Smooth muscle cell (in vitro differentiated cells): ENCODE measurements at regions not wholly inside any gene's neighbourhood (a gene's known extent, or its start where the extent isn't known, plus 50 kb on each side); places are given as distances from the start of the nearest gene placed in this dataset.

ENCODE experiments used
- DNase-seq: peaks from one replicate; lab custom pipeline; 2025; ENCODE audit not compliant: unreplicated experiment; lab: John Stamatoyannopoulos, UW
- H2AFZ ChIP-seq: fragments of 200-600 bp; sonication (generic); 2 replicates; pipeline ENCODE4 v1.6.0; 2016; ENCODE audit warnings: antibody characterized with exemption, low read depth, mild to moderate bottlenecking
- H3F3A ChIP-seq: fragments of 200-600 bp; sonication (generic); 2 replicates; pipeline ENCODE4 v1.6.0; 2017; ENCODE audit warnings: antibody characterized with exemption, low read depth
- H3K27ac ChIP-seq: fragments of 200-600 bp; sonication (generic); 2 replicates; pipeline ENCODE4 v1.5.1; 2016; ENCODE audit warnings: low read depth, mild to moderate bottlenecking
- H3K27me3 ChIP-seq: fragments of 200-600 bp; sonication (generic); 2 replicates; pipeline ENCODE4 v1.6.1; 2016; ENCODE audit warnings: low read depth, mild to moderate bottlenecking
- H3K36me3 ChIP-seq: fragments of 200-600 bp; sonication (generic); 2 replicates; pipeline ENCODE4 v1.5.1; 2016; ENCODE audit warnings: low read depth
- H3K4me1 ChIP-seq: fragments of 200-600 bp; sonication (generic); 2 replicates; pipeline ENCODE4 v1.5.1; 2016; ENCODE audit warnings: low read depth
- H3K4me2 ChIP-seq: fragments of 200-600 bp; sonication (generic); 2 replicates; pipeline ENCODE4 v1.6.0; 2016; ENCODE audit warnings: mild to moderate bottlenecking
- H3K4me3 ChIP-seq: fragments of 200-600 bp; sonication (generic); 2 replicates; pipeline ENCODE4 v1.5.1; 2016; ENCODE audit warnings: mild to moderate bottlenecking
- H3K79me2 ChIP-seq: fragments of 200-600 bp; sonication (generic); 2 replicates; pipeline ENCODE4 v1.6.0; 2016; ENCODE audit warnings: low read depth, mild to moderate bottlenecking
- H3K9ac ChIP-seq: fragments of 200-600 bp; sonication (generic); 2 replicates; pipeline ENCODE4 v1.6.0; 2016; ENCODE audit warnings: low read depth
- H3K9me3 ChIP-seq: fragments of 200-600 bp; sonication (generic); replicated peaks from 2 replicates; pipeline ENCODE4 v1.5.1; 2016; ENCODE audit warnings: low read depth
- H4K20me1 ChIP-seq: fragments of 200-600 bp; sonication (generic); 2 replicates; pipeline ENCODE4 v1.6.0; 2016; ENCODE audit warnings: low read depth
- WGBS: methylation state at CpG from one replicate; pipeline ENCODE4 v1.1.7; 2016; ENCODE audit warnings: low lambda C conversion rate; 5-methylcytosine and 5-hydroxymethylcytosine counted together
- TF ChIP-seq, protein P1 (sequence below): fragments of 200-600 bp; sonication (generic); IDR thresholded peaks from 2 replicates; pipeline ENCODE4 v1.5.1; 2017; ENCODE audit warnings: borderline replicate concordance, mild to moderate bottlenecking, antibody characterized with exemption; ENCODE audit not compliant: insufficient read depth, poor library complexity, severe bottlenecking

DNA sequence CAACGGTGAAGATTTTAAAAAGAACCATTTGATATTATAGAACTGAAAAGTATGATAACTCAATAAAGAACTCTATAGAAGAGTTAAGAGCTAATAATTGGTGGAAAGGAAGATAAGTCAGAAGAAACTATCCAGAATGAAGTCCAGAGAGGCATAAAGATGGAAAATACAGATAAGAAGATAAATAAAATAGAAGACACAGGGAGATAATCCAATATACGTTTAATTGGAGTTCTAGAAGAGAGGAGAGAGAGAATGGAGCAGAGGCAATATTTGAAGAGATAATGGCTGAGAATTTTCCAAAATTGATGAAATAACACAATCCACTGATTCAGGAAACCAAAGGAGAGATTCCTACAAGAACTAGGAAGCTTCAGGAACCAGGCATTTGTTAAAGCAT lies 49.8 kb upstream of the EPHB3 start:
- no peaks in the 10 kb centered on the region for H3F3A ChIP-seq
- no peaks in the 10 kb centered on the region for H4K20me1 ChIP-seq
- no peak overlapping the region for H2AFZ ChIP-seq
- no peak overlapping the region for H3K4me3 ChIP-seq
- no peaks in the 10 kb centered on the region for H3K9me3 ChIP-seq
- peaks cover 62% of the 10 kb centered on the region for H3K27me3 ChIP-seq
- H3K9ac ChIP-seq: no peak overlapping the region
- H3K36me3 ChIP-seq: no peaks in the 10 kb centered on the region
- 91% methylated on average over 2 of the region's 2 CpGs for WGBS
- no peak for DNase-seq
- no peak overlapping the region for H3K27ac ChIP-seq
- H3K4me1 ChIP-seq: no peaks in the 10 kb centered on the region
- no peaks in the 10 kb centered on the region for H3K79me2 ChIP-seq
- TF ChIP-seq, protein P1, sequence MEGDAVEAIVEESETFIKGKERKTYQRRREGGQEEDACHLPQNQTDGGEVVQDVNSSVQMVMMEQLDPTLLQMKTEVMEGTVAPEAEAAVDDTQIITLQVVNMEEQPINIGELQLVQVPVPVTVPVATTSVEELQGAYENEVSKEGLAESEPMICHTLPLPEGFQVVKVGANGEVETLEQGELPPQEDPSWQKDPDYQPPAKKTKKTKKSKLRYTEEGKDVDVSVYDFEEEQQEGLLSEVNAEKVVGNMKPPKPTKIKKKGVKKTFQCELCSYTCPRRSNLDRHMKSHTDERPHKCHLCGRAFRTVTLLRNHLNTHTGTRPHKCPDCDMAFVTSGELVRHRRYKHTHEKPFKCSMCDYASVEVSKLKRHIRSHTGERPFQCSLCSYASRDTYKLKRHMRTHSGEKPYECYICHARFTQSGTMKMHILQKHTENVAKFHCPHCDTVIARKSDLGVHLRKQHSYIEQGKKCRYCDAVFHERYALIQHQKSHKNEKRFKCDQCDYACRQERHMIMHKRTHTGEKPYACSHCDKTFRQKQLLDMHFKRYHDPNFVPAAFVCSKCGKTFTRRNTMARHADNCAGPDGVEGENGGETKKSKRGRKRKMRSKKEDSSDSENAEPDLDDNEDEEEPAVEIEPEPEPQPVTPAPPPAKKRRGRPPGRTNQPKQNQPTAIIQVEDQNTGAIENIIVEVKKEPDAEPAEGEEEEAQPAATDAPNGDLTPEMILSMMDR: no peak
- no peak overlapping the region for H3K4me2 ChIP-seq
